ENCODE measurements at regions not wholly inside any gene's neighbourhood (a gene's known extent, or its start where the extent isn't known, plus 50 kb on each side); places are given as distances from the start of the nearest gene placed in this dataset.
"Not testable (repeated sequence)": the region's sequence is repeated elsewhere in the genome, so short reads cannot be mapped to it uniquely, and the experiment has no call there.

GRCh38 chr10:34907743-34908430 is 92.8 kb upstream of the PARD3 start:
- no peak for FAIRE-seq

- FAIRE-seq = no peak
Measured at GRCh38 chr10:34906067-34906965, 91.2 kb upstream of the PARD3 start.

DNA sequence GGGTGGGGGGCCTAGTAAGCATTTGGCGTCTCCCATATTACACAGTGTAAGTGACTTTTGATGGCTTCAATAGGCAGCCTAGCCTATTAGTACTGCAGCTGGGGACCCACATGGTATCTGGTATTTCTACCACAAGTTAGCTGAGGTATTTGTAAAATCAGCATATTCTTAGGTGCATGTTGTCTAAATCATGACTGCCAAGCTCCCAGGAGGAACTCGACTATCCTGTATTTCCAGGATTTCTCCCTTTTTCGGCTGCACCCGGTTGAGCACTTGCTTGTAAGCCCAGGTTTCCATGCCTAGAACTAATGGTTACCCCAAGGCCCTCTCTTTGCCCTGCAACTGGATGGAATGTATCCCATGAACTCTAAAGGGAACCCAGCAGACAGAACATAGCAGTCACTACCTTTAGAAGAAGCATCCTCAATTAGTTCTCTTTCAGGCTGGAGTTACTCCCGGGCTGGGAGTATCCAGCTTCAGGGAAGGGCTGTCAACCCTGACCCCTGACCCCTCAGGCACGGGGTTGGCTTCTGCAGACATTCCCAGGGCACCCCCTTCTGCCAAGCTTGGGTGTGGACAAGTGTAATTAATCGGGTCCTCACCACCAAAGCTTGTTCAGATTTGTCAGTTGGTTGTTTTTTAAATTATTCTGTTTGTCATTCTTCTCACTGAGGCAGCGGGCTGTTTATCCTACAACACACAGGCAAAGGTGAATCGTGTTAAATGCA is 90.3 kb upstream of the PARD3 start:
- FAIRE-seq = no peak

- no peak for FAIRE-seq
Measured at GRCh38 chr10:34904191-34904590, 89.1 kb upstream of the PARD3 start.

DNA sequence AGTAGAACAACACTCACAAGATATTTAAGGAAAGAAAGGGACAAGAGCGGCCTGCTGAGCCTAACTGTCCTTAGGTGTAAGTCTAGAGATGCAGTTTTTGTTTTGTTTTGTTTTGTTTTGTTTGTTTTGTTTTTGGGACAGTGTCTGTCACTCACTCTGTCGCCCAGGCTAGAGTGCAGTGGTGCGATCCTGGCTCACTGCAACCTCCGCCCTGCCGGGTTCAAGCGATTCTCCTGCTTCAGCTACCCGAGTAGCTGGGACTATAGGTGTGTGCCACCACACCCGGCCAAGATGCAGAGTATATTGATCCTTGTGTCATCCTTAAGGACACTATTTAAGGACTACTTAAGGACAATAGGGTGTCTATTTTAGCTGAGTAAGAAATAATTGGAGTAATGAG is 84.1 kb upstream of the PARD3 start:
- no peak for FAIRE-seq

GRCh38 chr10:34895977-34896376 is 80.9 kb upstream of the PARD3 start:
- no peak for FAIRE-seq

DNA sequence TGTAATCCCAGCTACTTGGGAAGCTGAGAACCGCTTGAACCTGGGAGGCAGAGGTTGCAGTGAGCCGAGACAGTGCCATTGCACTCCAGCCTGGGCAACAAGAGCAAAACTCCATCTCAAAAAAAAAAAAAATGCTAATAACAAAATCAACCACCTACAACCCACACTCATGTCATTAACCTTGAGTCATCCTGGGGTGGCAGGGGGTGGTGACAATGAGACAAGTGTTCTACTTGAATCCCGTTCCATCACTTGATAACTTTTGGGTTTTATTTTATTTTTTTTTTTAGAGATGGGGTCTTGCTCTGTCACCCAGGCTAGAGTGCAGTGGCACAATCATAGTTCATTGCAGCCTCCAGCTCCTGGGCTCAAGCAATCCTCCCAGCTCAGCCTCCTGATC is 80.0 kb upstream of the PARD3 start:
- FAIRE-seq = not testable (repeated sequence)

DNA sequence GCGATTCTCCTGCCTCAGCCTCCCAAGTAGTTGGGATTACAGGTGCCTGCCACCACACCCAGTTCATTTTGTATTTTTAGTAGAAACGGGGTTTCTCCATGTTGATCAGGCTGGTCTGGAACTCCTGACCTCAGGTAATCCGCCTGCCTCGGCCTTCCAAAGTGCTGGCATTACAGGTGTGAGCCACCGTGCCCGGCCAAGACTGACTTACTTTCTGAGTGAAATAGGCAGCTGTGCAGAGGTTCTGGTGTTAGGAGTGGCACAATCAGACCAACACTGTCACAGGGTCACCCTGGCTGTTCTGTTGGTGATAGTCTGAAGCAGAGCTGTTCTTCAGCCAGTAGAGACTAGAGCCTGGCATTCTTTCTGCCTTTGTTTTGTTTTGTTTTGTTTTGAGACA is 77.4 kb upstream of the PARD3 start:
- FAIRE-seq = not testable (repeated sequence)

DNA sequence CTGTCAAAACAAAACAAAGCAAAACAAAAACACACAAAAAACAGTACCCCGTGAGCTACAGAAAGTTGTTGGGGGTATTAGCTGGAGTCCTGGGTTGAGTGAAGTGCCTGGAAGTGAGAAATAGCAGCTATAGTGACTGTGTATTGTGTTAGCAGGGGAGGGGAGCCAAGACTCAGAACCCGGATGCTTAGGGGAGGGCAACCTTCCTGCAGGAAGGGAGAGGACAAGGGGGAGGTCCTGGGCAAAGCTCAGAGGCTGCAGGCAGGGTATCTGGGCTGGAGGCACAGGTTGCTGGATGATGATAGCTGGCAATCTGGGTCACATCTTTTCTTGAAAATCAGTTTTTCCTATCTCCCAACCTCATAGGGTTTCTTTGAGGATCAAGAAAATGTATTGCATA is 75.8 kb upstream of the PARD3 start:
- no peak for FAIRE-seq

DNA sequence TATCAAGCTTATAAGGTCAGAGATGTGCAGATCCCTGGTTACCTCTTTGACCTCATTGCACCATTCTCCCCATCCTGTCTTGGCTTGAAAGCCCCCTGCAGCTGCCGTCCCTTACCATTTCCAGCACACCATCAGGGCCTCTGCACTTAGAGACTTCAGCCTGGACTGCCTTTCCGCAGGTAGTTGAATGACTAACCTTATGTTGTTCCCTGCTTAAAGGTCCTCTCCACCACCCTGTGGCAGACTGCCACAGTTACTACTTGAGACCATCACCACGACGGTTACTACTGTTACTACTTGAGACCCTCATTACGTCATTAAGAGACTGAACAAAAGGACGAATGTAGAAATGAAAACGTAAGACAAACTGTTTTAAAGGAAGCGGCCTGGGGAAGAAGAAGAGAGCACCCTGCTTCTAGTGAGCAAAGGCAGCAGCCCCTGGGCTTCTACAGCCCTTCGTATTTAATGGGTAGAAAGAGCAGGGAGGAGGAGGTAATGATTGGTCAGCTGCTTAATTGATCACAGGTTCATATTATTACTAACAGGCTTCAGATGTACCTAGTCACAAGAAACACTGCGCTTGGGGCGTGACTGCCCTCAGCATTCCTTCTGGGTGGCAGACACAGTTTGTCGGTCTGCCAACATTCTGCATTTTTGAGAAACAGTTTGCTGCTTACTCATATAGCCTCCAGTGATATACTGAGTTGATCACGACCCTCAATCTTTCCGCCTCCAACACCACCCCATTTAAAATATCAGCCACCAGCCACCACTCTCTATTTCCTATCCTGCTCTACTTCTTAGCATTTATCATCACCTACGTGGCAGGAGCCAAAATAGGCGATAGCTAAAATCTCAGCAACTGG is 74.1 kb upstream of the PARD3 start:
- no peak for FAIRE-seq

DNA sequence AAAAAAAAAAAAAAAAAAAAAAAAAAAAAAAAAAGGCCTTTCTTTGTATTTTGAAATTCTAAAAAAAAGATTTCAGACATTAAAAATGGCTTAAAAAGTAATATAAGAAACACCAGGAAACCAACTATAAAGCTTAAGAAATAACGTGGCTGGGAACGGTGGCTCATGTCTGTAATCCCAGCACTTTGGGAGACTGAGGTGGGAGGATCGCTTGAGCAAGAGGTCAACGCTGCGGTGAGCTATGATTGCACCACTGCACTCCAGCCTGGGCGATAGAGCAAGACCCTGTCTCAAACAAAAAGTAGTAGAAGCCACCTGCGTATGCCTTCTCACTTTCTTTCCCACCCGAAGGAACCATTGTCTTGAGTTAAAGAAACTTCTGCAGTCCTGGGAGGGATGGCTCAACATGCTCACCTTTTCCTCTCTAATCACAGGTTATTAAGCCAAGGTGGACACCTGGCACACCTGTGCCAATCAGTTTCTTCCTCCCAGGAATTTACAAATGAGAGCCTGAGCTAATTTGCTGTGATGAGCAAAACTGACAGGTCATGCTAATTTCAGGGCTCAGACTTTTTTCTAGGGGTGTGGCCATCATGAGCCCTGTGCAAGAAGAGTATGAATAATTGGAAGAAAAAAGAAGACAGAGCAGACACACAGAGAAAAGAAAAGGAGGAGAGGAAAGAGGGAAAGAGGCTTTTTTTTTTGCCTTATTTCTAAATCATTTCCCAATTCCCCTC is 72.0 kb upstream of the PARD3 start:
- no peak for FAIRE-seq

- FAIRE-seq = no peak
Measured at GRCh38 chr10:34885898-34886297, 70.8 kb upstream of the PARD3 start.

GRCh38 chr10:34885011-34885410 is 69.9 kb upstream of the PARD3 start:
- no peak for FAIRE-seq

GRCh38 chr10:34884272-34884952 is 69.3 kb upstream of the PARD3 start:
- no peak for FAIRE-seq

DNA sequence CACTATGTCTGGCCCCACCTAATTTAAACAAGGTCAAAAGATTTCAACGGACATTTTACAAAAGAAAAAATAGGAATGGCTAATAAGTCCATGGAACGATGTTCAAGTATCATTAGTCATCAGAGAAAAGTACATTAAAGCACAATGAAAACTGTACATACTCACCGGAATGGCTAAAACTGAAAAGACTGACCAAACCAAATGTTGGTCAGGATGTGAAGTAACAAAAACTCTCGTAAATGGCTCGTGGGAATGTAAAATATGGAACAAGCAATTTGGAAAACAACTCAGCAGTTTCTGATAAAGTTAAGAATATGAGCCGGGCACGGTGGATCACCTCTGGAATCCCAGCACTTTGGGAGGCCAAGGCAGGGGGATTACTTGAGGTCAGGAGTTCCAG is 65.7 kb upstream of the PARD3 start:
- FAIRE-seq = no peak

GRCh38 chr10:34878651-34879050 is 63.6 kb upstream of the PARD3 start:
- FAIRE-seq = not testable (repeated sequence)

- FAIRE-seq = no peak
Measured at GRCh38 chr10:34875061-34875460, 60.0 kb upstream of the PARD3 start.

GRCh38 chr10:34872820-34873219 is 57.7 kb upstream of the PARD3 start:
- no peak for FAIRE-seq

GRCh38 chr10:34869135-34869836 is 54.2 kb upstream of the PARD3 start:
- FAIRE-seq = no peak

DNA sequence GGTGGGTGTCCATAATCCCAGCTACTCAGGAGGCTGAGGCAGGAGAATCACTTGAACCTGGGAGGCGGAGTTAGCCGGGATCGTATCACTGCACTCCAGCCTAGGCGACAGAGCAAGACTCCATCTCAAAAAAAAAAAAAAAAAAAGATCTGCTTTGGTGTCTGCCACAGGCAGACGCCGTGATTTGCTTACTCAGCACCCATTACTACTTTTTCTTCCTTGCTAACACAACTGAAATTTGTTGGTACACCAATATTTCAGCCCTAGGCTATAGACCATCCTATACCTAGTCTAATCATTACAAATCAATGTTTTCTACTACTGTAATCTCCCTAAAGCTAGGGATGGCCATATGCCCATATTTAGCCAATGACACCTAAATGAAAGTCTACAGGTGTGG is 53.5 kb upstream of the PARD3 start:
- no peak for FAIRE-seq

GRCh38 chr10:34866848-34867247 is 51.8 kb upstream of the PARD3 start:
- FAIRE-seq = no peak
